HL-60 (cell line): ENCODE measurements at regions not wholly inside any gene's neighbourhood (a gene's known extent, or its start where the extent isn't known, plus 50 kb on each side); places are given as distances from the start of the nearest gene placed in this dataset.

Experiments
- POLR2AphosphoS5 ChIP-seq: IDR thresholded peaks from 2 replicates; pipeline ENCODE4 v1.6.1; 2012; ENCODE audit warnings: low read depth
- SPI1 ChIP-seq: IDR thresholded peaks from 2 replicates; pipeline ENCODE4 v1.6.1; 2012; ENCODE audit warnings: low read depth, mild to moderate bottlenecking, borderline replicate concordance
- TF ChIP-seq, protein P1 (sequence below): IDR thresholded peaks from one replicate; pipeline ENCODE4 v1.5.1; 2011; ENCODE audit warnings: low read length, control low read depth, inconsistent platforms; ENCODE audit not compliant: insufficient read depth

DNA sequence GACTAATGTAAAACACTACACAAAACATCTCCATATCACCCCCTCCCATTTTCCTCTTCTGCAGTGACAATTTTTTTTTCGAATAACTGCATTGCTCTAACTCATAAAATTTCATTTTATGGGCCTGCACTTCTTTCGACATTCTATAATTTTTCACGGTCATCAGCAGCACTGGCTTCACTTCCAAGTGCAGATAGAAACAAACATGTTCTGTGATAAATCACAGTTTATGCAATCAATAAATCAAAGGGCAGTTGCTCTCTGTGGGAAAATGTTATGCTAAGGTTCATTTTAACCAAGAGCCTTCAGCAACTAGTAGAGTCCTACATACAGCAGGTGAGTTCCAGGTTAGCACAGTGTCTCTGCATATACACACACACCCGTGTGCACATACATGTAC, 100.1 kb downstream of the GPAM start:
- no peak for TF ChIP-seq SPI1
- TF ChIP-seq, protein P1, sequence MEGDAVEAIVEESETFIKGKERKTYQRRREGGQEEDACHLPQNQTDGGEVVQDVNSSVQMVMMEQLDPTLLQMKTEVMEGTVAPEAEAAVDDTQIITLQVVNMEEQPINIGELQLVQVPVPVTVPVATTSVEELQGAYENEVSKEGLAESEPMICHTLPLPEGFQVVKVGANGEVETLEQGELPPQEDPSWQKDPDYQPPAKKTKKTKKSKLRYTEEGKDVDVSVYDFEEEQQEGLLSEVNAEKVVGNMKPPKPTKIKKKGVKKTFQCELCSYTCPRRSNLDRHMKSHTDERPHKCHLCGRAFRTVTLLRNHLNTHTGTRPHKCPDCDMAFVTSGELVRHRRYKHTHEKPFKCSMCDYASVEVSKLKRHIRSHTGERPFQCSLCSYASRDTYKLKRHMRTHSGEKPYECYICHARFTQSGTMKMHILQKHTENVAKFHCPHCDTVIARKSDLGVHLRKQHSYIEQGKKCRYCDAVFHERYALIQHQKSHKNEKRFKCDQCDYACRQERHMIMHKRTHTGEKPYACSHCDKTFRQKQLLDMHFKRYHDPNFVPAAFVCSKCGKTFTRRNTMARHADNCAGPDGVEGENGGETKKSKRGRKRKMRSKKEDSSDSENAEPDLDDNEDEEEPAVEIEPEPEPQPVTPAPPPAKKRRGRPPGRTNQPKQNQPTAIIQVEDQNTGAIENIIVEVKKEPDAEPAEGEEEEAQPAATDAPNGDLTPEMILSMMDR: no peak
- no peak for TF ChIP-seq POLR2AphosphoS5
